Activated CD4-positive, alpha-beta T cell treated with anti-CD3 and anti-CD28 coated beads, Interleukin-2, Interleukin-4, amounts not matched to agents 100 ng/mL and 50 ng/mL, durations not matched to agents 16 hours and 8 hours (primary cell): ENCODE measurements at regions not wholly inside any gene's neighbourhood (a gene's known extent, or its start where the extent isn't known, plus 50 kb on each side); places are given as distances from the start of the nearest gene placed in this dataset.

ENCODE experiments used
- DNase-seq: peaks from one replicate; pipeline ENCODE4 v3.0.0-alpha.2; 2020; ENCODE audit warnings: low spot score

DNA sequence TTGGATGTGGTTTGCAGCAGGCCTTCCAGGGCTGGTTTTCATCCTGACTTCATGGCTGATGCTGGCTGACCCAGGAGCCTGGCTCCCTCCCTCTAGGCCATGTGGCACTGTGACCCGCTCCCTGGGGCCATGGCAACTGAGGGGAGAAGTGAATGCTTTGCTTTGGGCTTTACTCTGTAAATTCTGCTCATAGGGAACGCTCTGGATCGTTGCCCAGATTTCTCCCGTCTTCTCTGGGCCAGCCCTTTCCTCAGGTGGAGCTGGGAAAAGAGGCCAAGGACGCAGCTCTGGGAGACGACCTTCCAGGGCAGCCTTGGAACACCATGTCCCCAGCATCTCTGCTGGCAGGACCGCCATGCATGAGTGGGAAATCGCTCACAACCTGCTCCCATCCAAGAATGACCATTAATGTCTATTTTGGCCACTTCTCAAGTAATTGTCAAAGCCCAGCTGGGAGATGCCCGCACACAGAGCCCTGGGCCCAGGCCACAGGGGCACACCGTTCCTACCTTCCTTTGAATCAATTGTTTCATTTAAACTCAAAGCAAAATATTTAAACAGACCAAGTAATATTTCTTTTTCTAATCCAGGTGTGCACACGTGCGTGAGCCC, 321.8 kb downstream of the TEX29 start:
- DNase-seq: no peak

DNA sequence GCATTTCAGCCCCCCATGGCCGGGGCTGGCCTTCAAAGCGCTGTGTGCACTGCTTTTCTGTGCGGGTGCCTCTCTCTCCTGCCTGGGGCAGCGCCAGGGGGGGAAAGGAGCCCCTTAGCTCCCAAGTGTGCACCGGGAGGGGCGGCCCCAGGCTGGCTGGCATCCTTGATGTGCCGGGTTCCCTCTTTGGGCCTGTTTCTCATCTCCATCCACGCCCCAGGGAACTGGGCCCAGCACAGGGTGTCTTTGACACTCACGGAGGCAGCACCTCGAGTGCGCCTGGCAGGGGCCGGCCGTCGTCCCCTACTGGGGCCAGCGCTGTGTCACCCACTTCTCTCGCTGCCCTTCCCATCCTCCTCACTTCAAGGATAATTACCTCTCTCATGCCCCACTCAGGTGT, 324.3 kb downstream of the TEX29 start:
- no peak for DNase-seq

DNA sequence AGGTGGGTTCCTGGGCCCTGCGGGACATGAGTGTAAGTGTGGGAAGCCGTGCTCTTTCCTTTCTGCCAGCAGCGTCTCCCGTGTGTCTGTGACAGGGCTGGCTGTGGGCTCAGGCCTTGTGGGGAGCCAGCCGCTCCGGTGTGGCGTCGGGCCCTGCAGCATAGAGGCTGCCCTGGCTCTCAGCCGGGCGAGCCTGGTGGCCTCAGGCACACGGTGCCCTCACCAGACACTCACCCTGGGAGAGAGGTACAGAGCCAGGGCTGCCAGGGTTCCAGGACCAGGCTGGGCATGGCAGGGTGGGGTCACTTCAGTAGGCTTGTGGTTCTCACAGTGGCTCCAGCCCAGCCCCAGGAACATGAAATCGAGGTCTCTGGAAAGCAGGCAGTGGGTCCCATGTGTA, 324.8 kb downstream of the TEX29 start:
- no peak for DNase-seq

DNA sequence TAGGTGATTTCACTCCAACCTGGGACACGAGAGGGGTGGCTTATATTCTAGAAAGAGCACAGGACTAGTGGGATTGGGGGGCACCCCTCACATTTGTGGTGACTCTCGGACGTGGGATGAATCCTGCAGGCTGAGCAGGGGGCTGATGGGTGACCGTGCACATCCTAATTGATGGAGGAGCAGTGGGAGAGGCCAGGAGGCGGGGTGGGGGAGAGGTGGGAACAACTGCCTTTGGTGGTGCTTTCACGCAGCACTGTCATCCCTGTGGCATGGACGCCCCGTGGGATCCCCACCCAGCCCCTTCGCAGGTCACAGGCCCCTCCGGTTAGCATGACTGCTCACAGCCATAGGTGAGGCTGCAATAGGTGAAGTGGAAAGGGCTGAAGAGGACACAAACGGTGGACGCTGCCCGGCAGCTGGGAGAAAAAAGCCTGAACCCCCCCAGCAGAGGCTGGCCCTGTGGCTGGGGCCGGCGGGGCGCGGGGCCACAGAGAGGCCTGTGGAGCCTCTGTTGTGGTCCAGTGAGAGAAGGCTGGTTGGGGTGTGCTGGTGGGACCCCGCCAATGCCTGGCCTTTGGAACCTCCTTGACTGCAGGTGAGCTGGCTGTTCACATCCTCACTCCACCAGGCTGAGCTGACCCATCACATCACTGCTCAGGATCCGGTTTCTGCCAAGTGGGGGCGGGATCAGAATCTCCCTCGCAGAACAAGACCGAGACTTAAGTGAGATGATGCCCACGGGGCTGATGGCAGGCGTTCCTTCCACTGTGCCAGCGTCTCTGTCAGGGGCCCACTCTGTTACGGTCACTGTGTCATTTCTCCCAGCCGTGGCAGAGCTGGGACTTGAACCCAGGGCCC, 325.4 kb downstream of the TEX29 start:
- no peak for DNase-seq

DNA sequence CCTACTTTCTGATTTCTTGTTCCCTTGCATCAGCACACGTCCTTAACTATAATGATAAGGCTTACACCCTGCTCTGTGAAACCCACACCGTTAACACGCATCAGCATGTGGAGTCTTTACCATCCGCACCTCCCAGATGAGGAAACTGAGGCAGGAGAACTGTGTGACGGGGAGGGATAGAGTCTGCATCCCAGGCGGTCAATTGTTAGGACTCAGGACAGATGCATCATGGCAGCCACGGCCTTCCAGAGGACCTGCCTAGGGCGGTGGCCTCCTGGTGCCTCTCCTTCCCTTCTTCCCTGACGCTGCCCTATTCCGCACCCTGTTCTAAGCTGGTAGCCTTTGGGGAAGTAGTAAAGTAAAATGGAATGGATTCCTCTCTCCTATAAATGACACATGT, 326.0 kb downstream of the TEX29 start:
- no peak for DNase-seq

DNA sequence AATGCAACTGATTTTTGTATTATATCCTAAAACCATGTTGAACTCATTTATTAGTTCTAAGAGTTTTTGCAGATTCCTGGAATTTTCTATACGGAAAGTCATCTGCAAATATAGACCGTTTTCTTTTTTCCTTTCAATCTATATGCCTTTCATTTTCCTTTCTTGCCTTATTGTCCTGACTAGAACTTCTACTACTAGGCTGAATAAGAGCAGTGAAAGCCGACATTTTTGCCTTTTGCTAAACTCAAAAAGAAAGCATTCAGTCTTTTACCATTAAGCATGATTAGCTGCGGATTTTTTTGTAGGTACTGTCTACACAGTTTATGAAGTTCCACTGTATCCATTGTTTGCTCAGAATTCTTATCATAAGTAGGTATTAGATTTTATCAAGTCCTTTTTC, 328.4 kb downstream of the TEX29 start:
- DNase-seq: no peak

DNA sequence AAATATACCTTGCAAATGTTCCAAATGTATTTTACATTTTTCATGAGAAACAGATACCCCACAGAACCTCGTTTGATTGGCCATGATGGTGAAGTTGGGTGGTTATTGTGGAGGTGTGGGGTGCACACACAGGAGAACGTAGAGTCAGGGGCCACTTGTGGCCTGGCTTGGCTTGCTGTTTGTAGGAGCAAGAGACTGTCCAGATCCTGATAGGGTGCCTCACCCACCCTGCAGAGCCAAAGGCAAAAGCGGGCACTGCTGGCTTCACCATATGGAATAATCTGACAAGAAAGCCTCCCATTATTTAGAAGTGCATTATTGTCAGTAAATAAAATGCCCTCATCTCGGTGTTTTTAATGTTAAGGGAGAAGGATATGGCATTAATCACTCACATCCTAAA, 330.2 kb downstream of the TEX29 start:
- no peak for DNase-seq

DNA sequence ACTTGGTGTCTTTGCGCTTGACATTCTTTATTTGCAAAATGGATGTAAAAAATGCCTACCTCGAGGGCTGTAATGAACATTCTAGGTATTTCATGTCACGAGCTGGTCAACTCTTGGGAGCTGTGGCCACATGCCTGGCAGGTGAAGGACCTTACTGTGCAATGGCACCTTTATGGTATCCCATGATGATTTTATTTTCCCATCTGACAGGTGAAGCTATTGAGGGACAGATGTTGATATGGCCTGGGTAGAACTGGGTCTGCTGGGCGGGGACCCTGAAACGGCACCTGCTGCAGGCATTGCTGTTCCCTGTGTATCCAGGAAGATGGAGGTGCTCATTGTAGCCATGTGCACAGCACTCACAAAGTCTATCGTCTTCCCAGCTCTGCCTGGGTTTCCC, 332.2 kb downstream of the TEX29 start:
- no peak for DNase-seq

DNA sequence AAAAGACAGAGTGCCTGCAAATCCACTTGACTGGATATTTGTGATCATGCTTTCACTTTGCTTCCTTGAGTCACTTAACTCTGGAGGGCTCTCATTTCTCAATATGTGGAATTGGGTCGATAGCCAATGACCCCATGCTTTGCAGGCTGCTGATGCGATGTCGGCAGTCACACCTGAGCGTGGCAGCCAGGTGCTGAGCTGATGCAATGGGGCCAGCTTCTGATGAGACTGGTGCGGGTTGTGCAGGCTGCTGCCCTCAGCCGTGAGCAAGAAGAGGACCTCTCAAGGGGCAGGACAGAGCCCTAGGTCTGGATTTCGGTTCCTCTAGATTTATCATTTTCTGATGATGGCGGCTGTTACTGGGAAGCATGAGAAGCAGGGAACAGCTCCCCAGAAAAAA, 334.1 kb downstream of the TEX29 start:
- no peak for DNase-seq

DNA sequence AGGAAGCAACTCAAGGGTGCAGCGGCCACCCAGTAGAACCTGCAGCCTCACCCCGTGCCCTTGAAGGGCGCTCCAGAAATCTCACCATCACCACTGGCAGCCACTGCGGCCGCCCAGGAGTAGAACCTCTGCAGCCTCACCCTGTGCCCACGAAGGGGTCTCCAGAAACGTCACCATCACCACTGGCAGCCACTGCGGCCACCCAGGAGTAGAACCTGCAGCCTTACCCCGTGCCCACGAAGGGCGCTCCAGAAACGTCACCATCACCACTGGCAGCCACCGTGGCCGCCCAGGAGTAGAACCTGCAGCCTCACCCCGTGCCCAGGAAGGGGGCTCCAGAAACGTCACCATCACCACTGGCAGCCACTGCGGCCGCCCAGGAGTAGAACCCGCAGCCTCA, 336.0 kb downstream of the TEX29 start:
- no peak for DNase-seq

DNA sequence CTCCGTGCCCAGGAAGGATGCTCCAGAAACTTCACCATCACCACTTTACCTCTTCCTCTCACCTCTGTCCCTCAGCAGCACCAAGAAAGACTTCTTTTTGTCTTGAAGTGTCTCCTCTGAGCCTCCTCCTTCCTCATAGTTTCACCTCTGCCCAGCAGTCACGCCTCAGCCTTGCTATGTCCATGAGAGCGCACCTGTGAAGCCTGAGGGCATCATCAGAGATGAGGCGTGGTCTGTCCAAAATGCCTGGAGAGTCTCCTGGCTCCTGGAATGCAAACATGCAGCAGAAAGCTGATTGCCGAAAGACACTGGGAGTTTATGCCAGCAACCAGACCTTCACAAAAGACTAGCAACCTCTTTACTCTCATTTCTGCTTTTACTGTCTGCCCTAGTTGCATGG, 336.6 kb downstream of the TEX29 start:
- DNase-seq: no peak

DNA sequence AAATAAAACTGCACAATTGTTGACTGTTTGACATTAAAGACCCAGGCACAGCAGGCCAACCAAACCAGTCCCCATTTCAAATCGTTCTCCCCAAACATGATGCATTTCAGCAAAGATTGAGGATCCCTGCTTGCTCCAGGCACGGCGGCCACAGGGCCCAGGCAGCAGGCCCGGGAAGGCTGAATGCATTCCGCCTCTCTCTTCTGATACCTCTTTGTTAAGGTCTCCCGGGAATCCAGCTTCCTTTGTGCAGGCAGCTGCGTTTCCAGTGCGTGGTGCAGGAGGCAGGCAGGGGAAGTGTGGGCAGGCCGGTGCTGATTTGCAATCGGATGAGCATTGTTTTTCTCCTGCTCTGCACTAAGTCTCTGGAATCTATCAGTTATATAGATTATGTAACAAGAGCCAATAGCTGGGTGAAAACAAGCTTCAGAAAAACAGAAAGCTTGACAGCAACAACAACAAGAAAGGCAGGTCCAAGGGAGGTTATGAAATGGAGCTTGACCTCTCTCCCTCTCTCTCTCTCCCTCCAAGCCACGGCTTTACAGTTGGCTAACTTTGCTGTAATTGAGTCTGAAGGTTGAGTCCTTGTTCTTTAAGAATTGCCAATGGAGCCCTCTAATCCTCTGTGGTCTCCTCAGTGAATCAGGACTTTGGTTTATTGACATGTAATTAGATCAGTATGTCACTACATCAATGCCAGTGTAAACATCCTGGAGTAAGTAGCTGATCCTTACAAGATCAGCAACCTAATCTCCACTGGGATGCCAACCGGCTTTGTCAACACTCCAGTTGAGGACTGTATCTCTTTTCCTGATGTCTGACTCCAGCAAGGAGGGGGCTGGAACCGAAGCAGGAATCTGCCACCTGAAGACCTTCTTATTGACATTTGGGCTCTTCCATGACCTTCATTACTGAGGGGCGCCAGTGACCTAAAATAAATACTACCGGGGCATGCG, 338.0 kb downstream of the TEX29 start:
- DNase-seq: no peak

DNA sequence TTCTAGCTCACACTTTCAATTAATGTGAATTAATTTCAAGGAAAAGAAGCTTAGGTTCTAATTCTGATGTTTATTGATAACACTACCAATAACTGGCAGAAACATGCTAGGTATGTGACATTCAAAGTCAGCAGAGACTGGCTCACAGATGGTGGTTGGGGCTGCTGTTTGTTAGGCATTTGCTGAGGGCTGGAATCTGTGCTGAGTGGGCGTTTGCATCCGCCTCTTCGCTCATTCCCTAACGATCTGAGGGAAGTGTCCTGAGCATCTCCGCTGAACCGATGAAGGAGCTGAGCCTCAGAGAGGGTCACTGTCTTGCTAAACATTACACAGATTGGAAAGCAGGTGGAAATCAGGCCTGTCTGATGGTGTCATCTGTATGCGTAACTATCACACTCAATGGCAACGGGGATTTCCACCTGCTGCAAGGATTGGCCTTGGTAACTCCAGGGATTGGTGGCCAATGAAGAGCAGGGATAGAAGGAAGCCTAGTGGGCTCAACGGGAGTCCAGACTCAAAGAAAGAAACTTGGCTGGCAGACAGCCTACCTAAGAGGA, 338.9 kb downstream of the TEX29 start:
- no peak for DNase-seq

DNA sequence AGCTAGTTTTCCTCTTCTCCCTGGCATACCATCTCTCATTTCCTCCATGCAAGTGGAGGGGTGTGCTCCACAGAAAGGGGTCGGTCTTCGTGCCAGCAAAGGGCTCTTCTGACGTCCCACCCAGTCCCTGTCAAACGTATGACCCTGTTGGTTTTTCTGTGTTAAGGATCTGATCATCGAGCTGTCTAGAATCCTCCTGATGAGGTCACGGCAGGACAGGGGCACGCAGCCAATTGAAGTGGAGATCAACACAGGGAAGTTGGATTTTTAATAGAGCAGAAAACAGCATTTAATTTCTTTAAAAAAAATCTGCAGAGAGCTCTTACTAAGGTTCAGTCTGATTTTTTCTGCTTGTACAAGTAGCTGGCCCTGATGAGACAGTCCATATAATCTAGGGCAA, 339.4 kb downstream of the TEX29 start:
- no peak for DNase-seq

DNA sequence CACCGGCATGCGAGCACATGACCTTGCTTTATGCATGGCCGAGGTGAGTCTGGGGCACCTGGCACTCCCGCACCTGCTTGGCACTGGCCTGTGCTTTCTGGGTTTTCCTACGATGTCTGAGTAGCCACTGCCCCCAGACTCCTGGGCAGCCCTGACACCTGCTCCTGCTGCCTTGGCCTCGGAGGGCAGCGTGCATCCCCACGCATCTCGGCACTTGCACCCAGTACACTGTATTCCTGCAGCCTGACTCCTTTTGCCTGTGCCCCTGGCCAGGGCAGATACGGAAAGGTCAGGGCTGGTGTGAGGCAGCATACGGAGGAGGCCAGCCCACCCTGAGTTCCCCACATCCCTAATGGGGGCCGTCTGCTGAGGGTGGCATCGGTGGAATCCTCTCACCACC, 340.6 kb downstream of the TEX29 start:
- DNase-seq: no peak

DNA sequence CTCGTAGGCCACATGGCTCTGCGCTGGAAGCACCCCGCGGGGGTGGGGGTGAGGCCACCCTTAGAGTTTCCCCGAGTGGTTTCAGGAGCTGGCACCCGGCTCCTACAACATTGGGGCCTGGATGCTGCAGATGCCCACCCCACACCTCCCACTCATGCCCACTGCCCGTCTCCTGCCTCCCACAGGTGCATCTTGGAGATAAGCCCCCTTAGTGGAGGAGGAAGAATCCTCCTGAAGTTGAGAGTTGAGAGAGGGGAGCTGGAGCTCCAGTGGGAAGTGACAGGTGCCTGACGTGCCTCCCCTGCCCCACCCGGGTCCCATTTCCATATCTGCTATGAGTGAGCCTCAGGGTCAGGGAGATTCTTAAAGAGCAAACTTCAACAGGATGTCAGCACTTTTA, 341.3 kb downstream of the TEX29 start:
- no peak for DNase-seq

DNA sequence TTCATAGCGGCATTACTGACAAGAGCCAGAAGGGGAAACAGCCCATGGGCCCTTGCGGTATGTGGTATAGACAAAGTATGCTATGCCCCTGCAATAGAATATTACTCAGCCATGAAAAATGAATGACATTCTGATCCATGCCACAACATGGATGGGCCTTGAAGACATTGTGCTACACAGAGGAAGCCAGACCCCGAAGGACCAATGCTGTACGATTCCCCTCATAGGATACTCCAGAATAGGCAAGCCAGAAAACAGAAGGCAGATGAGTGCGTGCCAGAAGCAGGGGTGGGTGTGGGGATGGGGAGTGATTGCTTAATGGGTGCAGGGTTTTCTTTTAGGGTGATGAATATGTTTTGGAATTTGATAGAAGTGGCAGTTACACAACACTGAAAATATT, 342.0 kb downstream of the TEX29 start:
- DNase-seq: no peak

DNA sequence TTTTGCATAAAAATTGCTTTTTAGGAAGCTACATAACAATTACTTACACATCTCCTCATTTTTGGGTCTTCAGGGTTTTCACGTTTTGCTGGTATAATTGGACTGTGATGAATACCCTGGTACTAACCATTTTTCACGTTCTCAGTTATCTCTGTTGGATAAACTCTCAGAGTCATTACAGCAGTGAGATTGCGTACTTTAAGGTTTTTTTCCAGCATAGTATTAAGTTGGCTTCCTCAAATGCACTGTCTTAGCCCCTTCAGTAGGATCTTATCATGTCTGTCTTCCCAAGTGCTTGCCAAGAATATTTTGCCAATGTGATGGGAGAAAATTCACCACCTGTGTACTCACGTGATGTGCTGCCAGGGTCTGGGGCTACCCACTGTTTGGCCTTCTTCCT, 342.5 kb downstream of the TEX29 start:
- DNase-seq: no peak

DNA sequence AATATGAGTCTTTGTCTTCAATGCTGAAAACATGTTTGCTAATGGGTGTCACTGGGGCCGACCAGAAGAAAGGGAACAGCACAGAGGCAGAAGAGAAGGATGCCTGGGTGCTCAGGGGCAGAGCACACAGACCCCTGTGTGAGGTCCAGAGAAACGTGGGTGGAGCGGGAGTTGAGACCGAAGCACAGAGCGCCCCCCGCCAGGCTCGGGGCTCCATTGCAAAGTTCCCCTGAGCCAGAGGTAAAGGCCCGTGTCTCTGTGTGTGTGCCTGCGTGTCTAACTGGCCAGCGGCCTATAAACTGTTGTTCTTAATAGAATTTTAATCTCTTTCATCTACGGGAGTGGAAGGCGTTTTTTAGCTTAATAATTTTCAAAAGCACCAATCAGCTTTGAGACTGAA, 343.1 kb downstream of the TEX29 start:
- no peak for DNase-seq

DNA sequence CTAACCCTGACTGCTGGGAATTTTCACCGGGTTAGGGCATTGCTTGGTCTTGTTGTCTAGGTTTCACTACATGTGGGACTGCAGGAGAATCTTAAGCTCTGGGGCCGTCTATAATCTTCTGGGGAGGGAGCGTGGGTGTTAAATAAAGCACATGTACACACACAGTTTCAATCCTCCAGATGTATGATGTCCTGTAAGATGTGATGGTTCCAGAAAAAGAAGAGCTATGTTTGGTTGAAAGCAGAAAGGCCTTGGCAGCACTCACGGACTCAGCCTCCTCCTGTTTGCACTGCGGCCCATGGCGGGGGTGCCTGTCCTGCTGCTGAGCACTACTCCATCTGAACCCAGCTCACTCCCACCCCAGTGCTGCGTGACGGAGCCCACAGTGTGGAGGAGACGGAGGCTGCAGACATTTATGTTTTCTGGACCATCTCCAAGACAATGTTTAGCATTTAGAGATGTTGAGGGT, 343.5 kb downstream of the TEX29 start:
- no peak for DNase-seq

DNA sequence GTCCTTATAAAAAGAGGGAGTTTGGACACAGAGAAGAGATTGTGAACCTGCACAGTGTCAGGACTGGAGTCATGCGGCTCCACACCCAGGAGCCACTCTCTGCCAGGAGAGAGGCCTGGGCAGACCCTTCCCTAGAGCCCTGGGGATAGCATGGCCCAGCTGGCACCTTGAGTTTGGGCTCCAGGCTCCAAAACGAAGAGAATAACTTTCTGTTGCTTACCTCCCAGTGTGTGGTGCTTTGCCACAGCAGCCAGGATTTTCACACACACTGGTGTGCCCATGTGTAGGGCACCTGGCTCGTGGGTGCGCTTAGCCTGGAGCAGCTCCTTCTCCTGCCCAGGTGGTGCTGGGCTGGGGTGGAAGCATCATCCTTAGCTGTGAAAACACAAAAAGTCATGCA, 344.3 kb downstream of the TEX29 start:
- no peak for DNase-seq

DNA sequence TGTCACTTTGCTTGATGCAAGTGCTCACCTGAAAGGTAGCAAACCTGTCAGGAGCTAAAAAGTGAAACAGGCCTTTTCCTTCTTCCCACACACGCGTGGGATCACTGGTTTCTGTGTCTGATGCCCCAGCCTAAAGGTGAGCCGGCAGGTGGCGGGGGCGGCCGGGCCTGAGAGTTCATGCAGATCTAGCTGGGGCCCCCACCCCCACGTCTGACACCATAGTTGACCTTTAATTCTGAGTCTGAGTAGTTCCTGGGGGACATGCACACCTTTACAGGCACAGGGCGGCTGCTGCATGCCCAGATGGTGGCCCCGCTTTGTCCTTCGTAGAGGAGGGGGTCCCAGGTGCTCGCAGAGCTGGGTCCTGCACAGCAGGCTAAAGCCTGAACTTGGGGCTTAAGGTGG, 345.3 kb downstream of the TEX29 start:
- no peak for DNase-seq
